Ishikawa (cell line): ENCODE measurements at regions not wholly inside any gene's neighbourhood (a gene's known extent, or its start where the extent isn't known, plus 50 kb on each side); places are given as distances from the start of the nearest gene placed in this dataset.

Experiments
- CEBPB ChIP-seq: IDR thresholded peaks from 2 replicates; pipeline ENCODE4 v1.6.1; 2012
- CREB1 ChIP-seq: IDR thresholded peaks from 2 replicates; pipeline ENCODE4 v1.6.1; 2012; ENCODE audit warnings: low read depth
- EP300 ChIP-seq: IDR thresholded peaks from 2 replicates; pipeline ENCODE4 v1.6.1; 2012; ENCODE audit warnings: borderline replicate concordance
- NFIC ChIP-seq: IDR thresholded peaks from 2 replicates; pipeline ENCODE4 v1.6.1; 2012
- REST ChIP-seq: IDR thresholded peaks from 2 replicates; pipeline ENCODE4 v1.6.1; 2012; ENCODE audit warnings: low read depth, mild to moderate bottlenecking
- TAF1 ChIP-seq: IDR thresholded peaks from 2 replicates; pipeline ENCODE4 v1.6.1; 2012; ENCODE audit warnings: low read depth, mild to moderate bottlenecking
- TCF12 ChIP-seq: IDR thresholded peaks from 2 replicates; pipeline ENCODE4 v1.6.1; 2012; ENCODE audit warnings: low read depth
- TEAD4 ChIP-seq: IDR thresholded peaks from 2 replicates; pipeline ENCODE4 v1.6.1; 2012
- TF ChIP-seq, protein P1 (sequence below): IDR thresholded peaks from 2 replicates; pipeline ENCODE4 v1.6.1; 2012

- no peak for TF ChIP-seq EP300
- TF ChIP-seq CEBPB, result no peak
- TF ChIP-seq, protein P1, sequence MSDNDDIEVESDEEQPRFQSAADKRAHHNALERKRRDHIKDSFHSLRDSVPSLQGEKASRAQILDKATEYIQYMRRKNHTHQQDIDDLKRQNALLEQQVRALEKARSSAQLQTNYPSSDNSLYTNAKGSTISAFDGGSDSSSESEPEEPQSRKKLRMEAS, result no peak
- no peak for TF ChIP-seq NFIC
- TF ChIP-seq CREB1, result no peak
- TF ChIP-seq TAF1, result no peak
- no peak for TF ChIP-seq REST
- TF ChIP-seq TEAD4, result no peak
- TF ChIP-seq TCF12, result no peak
Measured at GRCh38 chr4:141348125-141348524, 127.4 kb downstream of the ZNF330 start.
